ENCODE measurements at regions not wholly inside any gene's neighbourhood (a gene's known extent, or its start where the extent isn't known, plus 50 kb on each side); places are given as distances from the start of the nearest gene placed in this dataset.

- intact Hi-C loops (cut with DNase I) = no loop called here
- H3K4me3 ChIP-seq = no peak overlapping the region
- no peaks in the 10 kb centered on the region for H3K9me3 ChIP-seq
- DNase-seq (no peak), ATAC-seq (no peak)
- H3K27me3 ChIP-seq = no peaks in the 10 kb centered on the region
- H3K4me1 ChIP-seq = no peaks in the 10 kb centered on the region
- no peaks in the 10 kb centered on the region for H3K36me3 ChIP-seq
- no peak for TF ChIP-seq CTCF (IDR thresholded peaks at IDR 0.05)
- TF ChIP-seq POLR2A (IDR thresholded peaks at IDR 0.05) = no peak
- no peak overlapping the region for H3K27ac ChIP-seq
- WGBS (ENCODE audit: insufficient coverage, low coverage, low lambda C conversion rate, missing lambda C conversion rate) = 72% methylated on average over 3 of the region's 5 CpGs
Observed at GRCh38 chr2:240224676-240225075, 84.2 kb upstream of the OTOS start.

GRCh38 chr2:240225131-240225530 lies 84.7 kb upstream of the OTOS start:
- no peak for ATAC-seq

GRCh38 chr2:240225660-240226475 lies 85.4 kb upstream of the OTOS start:
- Histone ChIP-seq H3K27me3 (no peaks in the 10 kb centered on the region), H3K9me3 (no peaks in the 10 kb centered on the region), H3K27ac (no peak overlapping the region), H3K4me3 (no peak overlapping the region), H3K4me1 (no peaks in the 10 kb centered on the region), H3K36me3 (no peaks in the 10 kb centered on the region)
- DNase-seq = peak in 1 of 3 donors; percentile 31
- TF ChIP-seq POLR2A (IDR thresholded peaks at IDR 0.05) (no peak), CTCF (IDR thresholded peaks at IDR 0.05) (peak in 2 of 4 donors; percentile 7 to 21)
- intact Hi-C loops (cut with DNase I) = no loop called here
- 73% methylated on average over 7 of the region's 8 CpGs for WGBS (ENCODE audit: insufficient coverage, low coverage, low lambda C conversion rate, missing lambda C conversion rate)
- ATAC-seq = peak in 2 of 4 donors; percentile 23 to 28

More at GRCh38 chr2:240225131-240225530, 84.7 kb upstream of the OTOS start:
- Histone ChIP-seq H3K9me3 (no peaks in the 10 kb centered on the region), H3K27ac (no peak overlapping the region), H3K36me3 (no peaks in the 10 kb centered on the region), H3K4me3 (no peak overlapping the region), H3K4me1 (no peaks in the 10 kb centered on the region), H3K27me3 (no peaks in the 10 kb centered on the region)
- peak in 1 of 3 donors; percentile 29 for DNase-seq
- intact Hi-C loops (cut with DNase I) = no loop called here
- 60% methylated on average over 1 of the region's 4 CpGs for WGBS (ENCODE audit: insufficient coverage, low coverage, low lambda C conversion rate, missing lambda C conversion rate)
- TF ChIP-seq POLR2A (IDR thresholded peaks at IDR 0.05) (no peak), CTCF (IDR thresholded peaks at IDR 0.05) (no peak)

- peak in 1 of 3 donors; percentile 28 for DNase-seq
Observed at GRCh38 chr2:240226672-240227537, 86.4 kb upstream of the OTOS start.

More at GRCh38 chr2:240226672-240227537, 86.4 kb upstream of the OTOS start:
- no peaks in the 10 kb centered on the region for H3K36me3 ChIP-seq
- no peaks in the 10 kb centered on the region for H3K9me3 ChIP-seq
- no peak overlapping the region for H3K4me3 ChIP-seq
- H3K4me1 ChIP-seq = peaks cover 0 to under 1% (median 0%) of the 10 kb centered on the region in 4 donors
- no peak for ATAC-seq
- WGBS (ENCODE audit: insufficient coverage, low coverage, low lambda C conversion rate, missing lambda C conversion rate) = 93% methylated on average over 2 of the region's 8 CpGs
- intact Hi-C loops (cut with DNase I) = no loop called here
- no peaks in the 10 kb centered on the region for H3K27me3 ChIP-seq
- TF ChIP-seq CTCF (IDR thresholded peaks at IDR 0.05) (no peak), POLR2A (IDR thresholded peaks at IDR 0.05) (no peak)
- H3K27ac ChIP-seq = no peak overlapping the region

Data from right lobe of liver (tissue), 6 donors.